ENCODE measurements at regions not wholly inside any gene's neighbourhood (a gene's known extent, or its start where the extent isn't known, plus 50 kb on each side); places are given as distances from the start of the nearest gene placed in this dataset.
"Not testable (repeated sequence)": the region's sequence is repeated elsewhere in the genome, so short reads cannot be mapped to it uniquely, and the experiment has no call there.

- Histone ChIP-seq H3K27me3 (no peaks in the 10 kb centered on the region), H3K9me3 (no peaks in the 10 kb centered on the region), H3K4me3 (no peak overlapping the region), H3K27ac (no peak overlapping the region), H3K4me1 (no peaks in the 10 kb centered on the region), H3K36me3 (no peaks in the 10 kb centered on the region)
- intact Hi-C loops (cut with DNase I; ENCODE audit: low total_unique reads): no loop called here
- TF ChIP-seq POLR2AphosphoS5 (IDR thresholded peaks at IDR 0.05): no peak
- no peak for TF ChIP-seq POLR2A (IDR thresholded peaks at IDR 0.05)
- no peak for TF ChIP-seq CTCF (IDR thresholded peaks at IDR 0.05)
- TF ChIP-seq EP300 (IDR thresholded peaks at IDR 0.05): no peak
- no peak for DNase-seq
- 74 to 92% (median 90%) methylated on average over 3 of the region's 3 CpGs for WGBS, 5 donors
These were observed 189.4 kb upstream of the ARID1B start for GRCh38 chr6:156587751-156588301.

DNA sequence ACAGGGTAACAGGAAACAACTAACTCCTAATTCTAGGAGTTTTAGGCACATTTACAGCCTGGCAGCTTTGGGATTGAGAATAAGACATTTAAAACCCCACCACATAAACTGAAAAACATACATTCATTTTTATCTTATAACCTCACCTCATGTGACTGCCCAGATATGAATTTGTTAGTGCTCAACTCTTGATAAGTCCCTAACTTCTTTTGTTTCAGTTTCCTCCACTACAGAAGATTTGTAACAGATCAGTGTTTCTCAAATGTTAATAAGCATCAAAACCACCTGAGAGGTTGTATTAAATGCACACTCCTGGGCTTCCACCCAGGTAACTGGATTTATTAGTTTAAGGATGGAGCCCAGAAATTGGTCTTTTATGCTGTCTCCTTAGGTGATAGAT lies 190.1 kb upstream of the ARID1B start:
- Histone ChIP-seq H3K27ac (no peak overlapping the region), H3K4me1 (no peaks in the 10 kb centered on the region), H3K27me3 (no peaks in the 10 kb centered on the region), H3K4me3 (no peak overlapping the region), H3K9me3 (no peaks in the 10 kb centered on the region), H3K36me3 (no peaks in the 10 kb centered on the region)
- TF ChIP-seq CTCF (IDR thresholded peaks at IDR 0.05) (no peak), POLR2AphosphoS5 (IDR thresholded peaks at IDR 0.05) (no peak), EP300 (IDR thresholded peaks at IDR 0.05) (no peak)
- no peak for DNase-seq
- intact Hi-C loops (cut with DNase I; ENCODE audit: low total_unique reads): no loop called here

DNA sequence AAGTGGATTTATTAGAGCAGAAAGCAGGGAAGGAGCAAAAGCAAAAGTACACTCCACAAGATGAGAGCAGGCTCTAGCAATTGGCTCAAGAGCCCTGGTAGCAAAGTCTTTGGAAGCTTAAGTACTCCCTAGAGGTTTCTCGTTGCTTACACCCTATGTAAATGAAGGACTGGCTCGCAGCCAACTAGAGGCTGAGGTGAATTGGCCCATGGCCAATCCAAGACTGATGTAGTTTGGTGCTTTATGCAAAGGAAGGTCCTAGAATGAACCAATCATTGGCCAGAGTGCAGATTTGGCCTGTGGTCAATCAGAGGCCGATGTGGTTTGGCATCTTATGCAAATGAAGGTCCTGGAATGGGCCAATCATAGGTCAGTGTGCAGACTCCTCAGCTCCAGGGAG lies 191.3 kb upstream of the ARID1B start:
- Histone ChIP-seq H3K4me1 (no peaks in the 10 kb centered on the region), H3K27me3 (no peaks in the 10 kb centered on the region), H3K36me3 (no peaks in the 10 kb centered on the region), H3K27ac (no peak overlapping the region), H3K4me3 (no peak overlapping the region), H3K9me3 (no peaks in the 10 kb centered on the region)
- TF ChIP-seq EP300 (IDR thresholded peaks at IDR 0.05) (no peak), CTCF (IDR thresholded peaks at IDR 0.05) (no peak), POLR2AphosphoS5 (IDR thresholded peaks at IDR 0.05) (no peak), POLR2A (IDR thresholded peaks at IDR 0.05) (no peak)
- WGBS, 5 donors: 46 to 62% (median 49%) methylated on average over 3 of the region's 3 CpGs
- intact Hi-C loops (cut with DNase I; ENCODE audit: low total_unique reads): no loop called here
- no peak for DNase-seq

DNA sequence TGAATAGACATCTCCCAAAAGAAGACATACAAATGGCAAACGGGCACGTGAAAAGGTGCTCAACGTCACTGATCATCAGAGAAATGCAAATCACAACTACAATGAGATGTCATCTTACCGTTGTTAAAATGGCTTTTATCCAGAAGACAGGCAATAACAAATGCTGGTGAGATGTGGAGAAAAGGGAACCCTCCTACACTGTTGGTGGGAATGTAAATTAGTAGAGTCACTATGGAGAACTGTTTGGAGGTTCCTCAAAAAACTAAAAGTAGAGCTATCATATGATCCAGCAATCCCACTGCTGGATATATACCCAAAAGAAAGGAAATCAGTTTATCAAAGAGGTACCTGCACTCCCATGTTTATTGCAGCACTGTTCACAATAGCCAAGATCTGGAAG lies 193.1 kb upstream of the ARID1B start:
- H3K36me3 ChIP-seq; H3K4me3 ChIP-seq; H3K4me1 ChIP-seq; H3K27ac ChIP-seq; H3K9me3 ChIP-seq; H3K27me3 ChIP-seq; intact Hi-C loops (cut with DNase I; ENCODE audit: low total_unique reads); DNase-seq: not testable (repeated sequence)
- 35 to 73% (median 47%) methylated on average over 4 of the region's 4 CpGs for WGBS, 5 donors

GRCh38 chr6:156583083-156583482 lies 194.1 kb upstream of the ARID1B start:
- no peaks in the 10 kb centered on the region for H3K36me3 ChIP-seq
- H3K27ac ChIP-seq: no peak overlapping the region
- H3K9me3 ChIP-seq: peaks cover 0 to 17% (median 10%) of the 10 kb centered on the region in 4 donors
- no peak for DNase-seq
- no peaks in the 10 kb centered on the region for H3K27me3 ChIP-seq
- H3K4me1 ChIP-seq: no peaks in the 10 kb centered on the region
- TF ChIP-seq CTCF (IDR thresholded peaks at IDR 0.05) (no peak), POLR2AphosphoS5 (IDR thresholded peaks at IDR 0.05) (no peak)
- WGBS, 5 donors: 78 to 84% (median 79%) methylated on average over 6 of the region's 6 CpGs
- intact Hi-C loops (cut with DNase I; ENCODE audit: low total_unique reads): no loop called here
- no peak overlapping the region for H3K4me3 ChIP-seq

Measured in stomach (tissue), 8 donors.